ENCODE measurements at regions not wholly inside any gene's neighbourhood (a gene's known extent, or its start where the extent isn't known, plus 50 kb on each side); places are given as distances from the start of the nearest gene placed in this dataset.
"Not testable (repeated sequence)": the region's sequence is repeated elsewhere in the genome, so short reads cannot be mapped to it uniquely, and the experiment has no call there.

- ChIA-PET POLR2A (no interaction called here), CTCF (no interaction called here)
- Mint-ChIP-seq H3K36me3 (ENCODE audit: low read depth) (no peaks in the 10 kb centered on the region), H3K27me3 (ENCODE audit: low read depth) (no peaks in the 10 kb centered on the region), H3K9me3 (ENCODE audit: insufficient read depth) (peaks cover 4% of the 10 kb centered on the region), H3K27ac (no peak overlapping the region), H3K4me1 (ENCODE audit: low read depth) (no peaks in the 10 kb centered on the region), H3K4me3 (no peak overlapping the region)
- DNase-seq (no peak), ATAC-seq (no peak)
Observed at GRCh38 chr12:97716356-97716755, 253.8 kb downstream of the RMST start.

DNA sequence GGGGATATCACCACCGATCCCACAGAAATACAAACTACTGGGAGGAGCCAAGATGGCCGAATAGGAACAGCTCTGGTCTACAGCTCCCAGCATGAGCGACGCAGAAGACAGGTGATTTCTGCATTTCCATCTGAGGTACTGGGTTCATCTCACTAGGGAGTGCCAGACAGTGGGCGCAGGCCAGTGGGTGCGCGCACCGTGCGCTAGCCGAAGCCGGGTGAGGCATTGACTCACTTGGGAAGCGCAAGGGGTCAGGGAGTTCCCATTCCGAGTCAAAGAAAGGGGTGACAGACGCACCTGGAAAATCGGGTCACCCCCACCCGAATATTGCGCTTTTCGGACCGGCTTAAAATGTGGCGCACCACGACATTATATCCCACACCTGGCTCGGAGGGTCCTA lies 261.2 kb downstream of the RMST start:
- H3K9me3 Mint-ChIP-seq (ENCODE audit: insufficient read depth), result peaks cover 12% of the 10 kb centered on the region
- CTCF ChIA-PET; H3K27me3 Mint-ChIP-seq (ENCODE audit: low read depth); ATAC-seq; H3K27ac Mint-ChIP-seq; H3K4me3 Mint-ChIP-seq; H3K4me1 Mint-ChIP-seq (ENCODE audit: low read depth); H3K36me3 Mint-ChIP-seq (ENCODE audit: low read depth); POLR2A ChIA-PET; DNase-seq: not testable (repeated sequence)

- no peaks in the 10 kb centered on the region for H3K4me1 Mint-ChIP-seq (ENCODE audit: low read depth)
- no peak for DNase-seq
- no peaks in the 10 kb centered on the region for H3K27me3 Mint-ChIP-seq (ENCODE audit: low read depth)
- H3K4me3 Mint-ChIP-seq, result no peak overlapping the region
- ChIA-PET CTCF (interaction anchor here (0.7 kb wide), 1 partner anchor 215 kb away, joined by 3 read pairs; no protein-coding TSS in a partner anchor), POLR2A (no interaction called here)
- H3K9me3 Mint-ChIP-seq (ENCODE audit: insufficient read depth), result peaks cover 3% of the 10 kb centered on the region
- no peak overlapping the region for H3K27ac Mint-ChIP-seq
- no peaks in the 10 kb centered on the region for H3K36me3 Mint-ChIP-seq (ENCODE audit: low read depth)
- no peak for ATAC-seq
Observed at GRCh38 chr12:97745406-97746101, 282.9 kb downstream of the RMST start.

GRCh38 chr12:97748298-97748697 lies 285.7 kb downstream of the RMST start:
- POLR2A ChIA-PET, result no interaction called here
- H3K27ac Mint-ChIP-seq, result no peak overlapping the region

DNA sequence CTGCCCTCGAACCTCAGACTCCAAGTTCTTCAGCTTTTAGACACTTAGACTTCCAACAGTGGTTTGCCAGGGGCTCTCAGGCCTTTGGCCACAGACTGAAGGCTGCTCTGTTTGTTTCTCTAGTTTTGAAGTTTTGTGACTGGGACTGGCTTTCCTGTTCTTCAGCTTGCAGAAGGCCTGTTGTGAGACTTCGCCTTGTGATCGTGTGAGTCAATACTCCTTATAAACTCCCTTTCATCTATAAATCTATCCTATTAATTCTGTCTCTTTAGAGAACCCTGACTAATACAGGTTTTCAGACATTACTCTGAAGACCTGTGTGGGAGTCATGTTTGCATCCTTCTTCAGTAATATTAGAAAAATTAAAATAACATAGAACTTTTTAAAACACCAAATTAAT lies 289.1 kb downstream of the RMST start:
- no peaks in the 10 kb centered on the region for H3K27me3 Mint-ChIP-seq (ENCODE audit: low read depth)
- no peaks in the 10 kb centered on the region for H3K9me3 Mint-ChIP-seq (ENCODE audit: insufficient read depth)
- ATAC-seq, result no peak
- no peak overlapping the region for H3K4me3 Mint-ChIP-seq
- no peaks in the 10 kb centered on the region for H3K4me1 Mint-ChIP-seq (ENCODE audit: low read depth)
- POLR2A ChIA-PET, result no interaction called here
- CTCF ChIA-PET, result no interaction called here
- H3K36me3 Mint-ChIP-seq (ENCODE audit: low read depth), result no peaks in the 10 kb centered on the region
- H3K27ac Mint-ChIP-seq, result no peak overlapping the region
- no peak for DNase-seq

More at GRCh38 chr12:97748298-97748697, 285.7 kb downstream of the RMST start:
- no peak for ATAC-seq
- Mint-ChIP-seq H3K27me3 (ENCODE audit: low read depth) (no peaks in the 10 kb centered on the region), H3K4me3 (no peak overlapping the region), H3K4me1 (ENCODE audit: low read depth) (no peaks in the 10 kb centered on the region), H3K36me3 (ENCODE audit: low read depth) (no peaks in the 10 kb centered on the region), H3K9me3 (ENCODE audit: insufficient read depth) (peaks cover 3% of the 10 kb centered on the region)
- no peak for DNase-seq
- CTCF ChIA-PET, result no interaction called here

DNA sequence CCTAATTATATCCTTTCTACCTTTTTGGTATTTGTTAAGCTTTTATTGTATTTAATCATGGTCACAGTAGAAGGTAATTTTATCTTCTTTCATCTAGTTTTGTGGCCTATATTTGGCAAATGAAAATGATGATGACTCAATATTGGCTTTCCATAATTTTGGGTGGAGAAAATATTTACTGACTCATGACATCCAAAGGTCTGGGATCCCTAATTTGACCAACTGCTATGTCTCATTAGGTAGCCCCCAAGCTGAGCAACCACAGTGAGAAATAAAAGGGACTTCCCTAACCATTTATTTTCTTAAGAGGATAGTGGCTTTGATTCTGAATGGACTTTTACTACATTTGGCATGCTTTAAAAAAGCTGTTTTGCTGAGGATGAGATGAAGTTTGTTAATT lies 289.5 kb downstream of the RMST start:
- no peak overlapping the region for H3K4me3 Mint-ChIP-seq
- ATAC-seq, result no peak
- no peak for DNase-seq
- H3K36me3 Mint-ChIP-seq (ENCODE audit: low read depth), result no peaks in the 10 kb centered on the region
- ChIA-PET POLR2A (no interaction called here), CTCF (no interaction called here)
- H3K9me3 Mint-ChIP-seq (ENCODE audit: insufficient read depth), result no peaks in the 10 kb centered on the region
- no peak overlapping the region for H3K27ac Mint-ChIP-seq
- H3K27me3 Mint-ChIP-seq (ENCODE audit: low read depth), result no peaks in the 10 kb centered on the region
- H3K4me1 Mint-ChIP-seq (ENCODE audit: low read depth), result no peaks in the 10 kb centered on the region

GRCh38 chr12:97753332-97753731 lies 290.7 kb downstream of the RMST start:
- H3K27ac Mint-ChIP-seq, result no peak overlapping the region
- CTCF ChIA-PET, result no interaction called here
- no peaks in the 10 kb centered on the region for H3K4me1 Mint-ChIP-seq (ENCODE audit: low read depth)
- POLR2A ChIA-PET, result no interaction called here
- H3K9me3 Mint-ChIP-seq (ENCODE audit: insufficient read depth), result no peaks in the 10 kb centered on the region
- no peaks in the 10 kb centered on the region for H3K27me3 Mint-ChIP-seq (ENCODE audit: low read depth)
- H3K4me3 Mint-ChIP-seq, result no peak overlapping the region
- no peaks in the 10 kb centered on the region for H3K36me3 Mint-ChIP-seq (ENCODE audit: low read depth)
- ATAC-seq, result no peak
- DNase-seq, result no peak

DNA sequence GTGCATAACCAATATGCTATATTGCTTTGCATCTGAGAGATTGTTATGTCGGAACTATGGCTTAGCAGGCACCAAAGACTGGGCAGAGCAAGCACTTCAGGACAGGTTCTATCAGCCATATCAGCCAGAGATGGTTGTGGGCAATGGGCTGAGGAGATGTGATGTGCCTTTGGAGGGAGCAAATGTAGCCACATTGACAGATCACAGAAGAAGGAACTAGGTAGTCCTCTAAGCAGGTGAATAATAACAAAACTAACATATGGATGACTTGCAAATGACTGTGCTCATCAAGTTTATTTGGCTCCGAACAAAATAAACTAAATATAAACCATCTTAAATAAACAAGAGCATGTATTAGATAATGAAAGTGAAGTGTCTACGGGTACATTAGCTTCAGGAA lies 291.7 kb downstream of the RMST start:
- Mint-ChIP-seq H3K4me3 (no peak overlapping the region), H3K9me3 (ENCODE audit: insufficient read depth) (no peaks in the 10 kb centered on the region), H3K27ac (no peak overlapping the region), H3K4me1 (ENCODE audit: low read depth) (no peaks in the 10 kb centered on the region), H3K36me3 (ENCODE audit: low read depth) (no peaks in the 10 kb centered on the region), H3K27me3 (ENCODE audit: low read depth) (no peaks in the 10 kb centered on the region)
- DNase-seq (no peak), ATAC-seq (no peak)
- ChIA-PET CTCF (no interaction called here), POLR2A (no interaction called here)

DNA sequence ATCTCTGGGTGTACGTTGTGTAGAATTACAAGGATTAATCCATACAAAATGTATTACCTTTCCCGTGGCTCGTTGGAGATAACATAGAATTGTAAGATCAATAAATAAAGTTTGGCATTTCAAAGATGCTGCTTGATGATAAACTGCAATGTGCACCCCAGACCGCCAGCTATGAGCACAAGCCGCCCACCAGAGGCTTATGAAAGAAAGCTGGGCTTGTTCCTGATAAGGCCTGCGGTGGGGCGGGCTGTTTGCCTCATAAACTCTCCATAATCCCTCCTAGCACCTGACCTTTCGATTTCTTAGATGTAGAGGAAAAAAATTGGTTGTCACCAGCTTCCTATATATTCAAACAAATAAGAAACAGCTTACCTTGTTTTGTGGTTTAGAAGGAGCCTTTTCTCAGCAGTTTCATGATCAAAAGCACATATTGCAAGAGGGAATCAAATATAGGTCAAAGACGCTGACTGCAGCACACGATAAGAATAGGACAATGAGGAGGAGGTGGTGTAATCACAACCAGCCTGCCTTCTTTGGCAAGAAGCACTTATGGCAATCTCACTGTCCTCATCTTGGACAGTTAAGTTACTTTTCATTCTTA lies 293.6 kb downstream of the RMST start:
- H3K36me3 Mint-ChIP-seq (ENCODE audit: low read depth), result no peaks in the 10 kb centered on the region
- no peaks in the 10 kb centered on the region for H3K27me3 Mint-ChIP-seq (ENCODE audit: low read depth)
- no peak for DNase-seq
- H3K4me3 Mint-ChIP-seq, result no peak overlapping the region
- H3K27ac Mint-ChIP-seq, result no peak overlapping the region
- ChIA-PET CTCF (no interaction called here), POLR2A (no interaction called here)
- no peak for ATAC-seq
- no peaks in the 10 kb centered on the region for H3K4me1 Mint-ChIP-seq (ENCODE audit: low read depth)
- H3K9me3 Mint-ChIP-seq (ENCODE audit: insufficient read depth), result no peaks in the 10 kb centered on the region

GRCh38 chr12:97756741-97757140 lies 294.1 kb downstream of the RMST start:
- ChIA-PET POLR2A (no interaction called here), CTCF (no interaction called here)
- Mint-ChIP-seq H3K4me1 (ENCODE audit: low read depth) (no peaks in the 10 kb centered on the region), H3K4me3 (no peak overlapping the region), H3K36me3 (ENCODE audit: low read depth) (no peaks in the 10 kb centered on the region), H3K27me3 (ENCODE audit: low read depth) (no peaks in the 10 kb centered on the region), H3K27ac (no peak overlapping the region), H3K9me3 (ENCODE audit: insufficient read depth) (no peaks in the 10 kb centered on the region)
- no peak for ATAC-seq
- no peak for DNase-seq

DNA sequence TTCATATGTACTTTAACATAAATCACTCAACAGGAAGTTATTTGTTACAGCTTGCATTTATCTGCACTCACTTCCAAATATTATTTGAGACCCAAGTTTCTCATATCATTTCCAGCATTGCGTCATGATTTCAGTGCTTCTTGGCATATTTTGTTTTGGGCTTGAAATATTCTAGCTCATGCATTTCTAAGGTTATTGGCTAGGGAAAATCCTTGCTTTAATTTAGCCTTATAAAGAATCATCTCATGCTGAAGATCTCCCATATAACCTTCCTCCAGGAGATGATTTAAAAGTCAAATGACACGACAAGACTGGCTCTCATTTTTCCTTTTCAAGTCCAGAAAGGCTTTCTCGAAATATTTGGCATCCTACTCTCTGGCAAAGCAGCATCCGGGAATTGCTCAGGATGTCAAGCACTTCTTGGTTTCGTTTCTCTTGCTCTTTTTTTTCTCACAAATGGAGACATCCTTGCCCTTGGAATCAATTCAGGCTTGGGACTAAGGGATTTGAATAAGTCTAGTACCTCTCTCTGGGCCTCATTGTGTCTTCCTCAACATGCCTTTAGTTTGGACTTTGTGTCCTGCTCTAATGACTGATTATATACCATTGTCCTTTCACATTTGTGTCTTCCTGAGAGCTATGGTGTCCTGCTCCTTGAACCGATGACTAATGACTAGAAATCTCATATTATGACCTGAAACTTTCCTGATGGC lies 295.0 kb downstream of the RMST start:
- Mint-ChIP-seq H3K4me3 (no peak overlapping the region), H3K27me3 (ENCODE audit: low read depth) (no peaks in the 10 kb centered on the region), H3K9me3 (ENCODE audit: insufficient read depth) (no peaks in the 10 kb centered on the region), H3K4me1 (ENCODE audit: low read depth) (no peaks in the 10 kb centered on the region), H3K36me3 (ENCODE audit: low read depth) (no peaks in the 10 kb centered on the region), H3K27ac (no peak overlapping the region)
- ATAC-seq (no peak), DNase-seq (no peak)
- POLR2A ChIA-PET, result no interaction called here
- CTCF ChIA-PET, result no interaction called here

DNA sequence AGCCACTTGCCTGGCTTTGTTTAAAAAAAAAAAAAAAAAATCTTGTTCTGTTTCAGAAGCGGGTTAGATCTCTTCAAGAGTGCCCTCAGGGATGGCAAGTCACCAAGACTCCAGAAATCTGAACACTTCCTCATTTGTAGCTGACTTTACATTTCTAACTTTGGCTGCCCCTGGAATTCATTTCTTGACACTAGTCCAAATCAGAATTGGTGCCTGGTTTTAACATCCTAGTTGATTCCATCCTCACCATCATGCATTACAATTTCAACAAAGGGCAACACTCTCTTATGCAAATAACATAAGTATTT lies 295.5 kb downstream of the RMST start:
- POLR2A ChIA-PET, result no interaction called here
- H3K4me3 Mint-ChIP-seq, result no peak overlapping the region
- ATAC-seq, result no peak
- H3K27me3 Mint-ChIP-seq (ENCODE audit: low read depth), result no peaks in the 10 kb centered on the region
- CTCF ChIA-PET, result no interaction called here
- no peaks in the 10 kb centered on the region for H3K4me1 Mint-ChIP-seq (ENCODE audit: low read depth)
- H3K36me3 Mint-ChIP-seq (ENCODE audit: low read depth), result no peaks in the 10 kb centered on the region
- no peak for DNase-seq
- no peak overlapping the region for H3K27ac Mint-ChIP-seq
- no peaks in the 10 kb centered on the region for H3K9me3 Mint-ChIP-seq (ENCODE audit: insufficient read depth)

GRCh38 chr12:97758586-97758985 lies 296.0 kb downstream of the RMST start:
- no peak for DNase-seq
- Mint-ChIP-seq H3K27me3 (ENCODE audit: low read depth) (no peaks in the 10 kb centered on the region), H3K4me1 (ENCODE audit: low read depth) (no peaks in the 10 kb centered on the region), H3K4me3 (no peak overlapping the region), H3K27ac (no peak overlapping the region), H3K9me3 (ENCODE audit: insufficient read depth) (no peaks in the 10 kb centered on the region), H3K36me3 (ENCODE audit: low read depth) (no peaks in the 10 kb centered on the region)
- ChIA-PET POLR2A (no interaction called here), CTCF (no interaction called here)
- ATAC-seq, result no peak
